ENCODE measurements at regions not wholly inside any gene's neighbourhood (a gene's known extent, or its start where the extent isn't known, plus 50 kb on each side); places are given as distances from the start of the nearest gene placed in this dataset.

- H3K4me2 ChIP-seq (ENCODE audit: low read depth, low read length, poor library complexity, severe bottlenecking), result no peak overlapping the region
- H3K4me1 ChIP-seq (ENCODE audit: insufficient read depth, low read length, poor library complexity, severe bottlenecking), result no peaks in the 10 kb centered on the region
- no peaks in the 10 kb centered on the region for H3K79me2 ChIP-seq (ENCODE audit: insufficient read depth, low read length)
- peak; percentile 22 for TF ChIP-seq CTCF (conservative IDR thresholded peaks at IDR 0.05; ENCODE audit: low read length)
- TF ChIP-seq EZH2phosphoT487 (IDR thresholded peaks at IDR 0.05; ENCODE audit: borderline replicate concordance), result no peak
- H4K20me1 ChIP-seq (ENCODE audit: insufficient read depth, low read length, poor library complexity, severe bottlenecking), result no peaks in the 10 kb centered on the region
- no peaks in the 10 kb centered on the region for H3K36me3 ChIP-seq (ENCODE audit: insufficient read depth, low read length)
- no peaks in the 10 kb centered on the region for H3K27me3 ChIP-seq (ENCODE audit: insufficient read depth, low read length, poor library complexity, severe bottlenecking)
- no peak overlapping the region for H3K9ac ChIP-seq (ENCODE audit: low read depth, low read length, poor library complexity, severe bottlenecking)
- H3F3A ChIP-seq (ENCODE audit: low read depth), result no peaks in the 10 kb centered on the region
- no peak overlapping the region for H3K4me3 ChIP-seq (ENCODE audit: low read length, poor library complexity, severe bottlenecking)
- no peaks in the 10 kb centered on the region for H3K9me3 ChIP-seq (ENCODE audit: insufficient read depth, low read depth, low read length)
- H3K9me2 ChIP-seq (replicated peaks; ENCODE audit: low read depth, low read length), result no peaks in the 10 kb centered on the region
- H2AFZ ChIP-seq (ENCODE audit: low read length), result no peak overlapping the region
Observed at GRCh38 chr5:130720355-130720754, 444.7 kb downstream of the HINT1 start.

GRCh38 chr5:130715541-130715940, 449.5 kb downstream of the HINT1 start:
- Histone ChIP-seq H3K9me2 (replicated peaks; ENCODE audit: low read depth, low read length) (no peaks in the 10 kb centered on the region), H3K4me3 (ENCODE audit: low read length, poor library complexity, severe bottlenecking) (no peak overlapping the region), H3K79me2 (ENCODE audit: insufficient read depth, low read length) (no peaks in the 10 kb centered on the region), H3K4me2 (ENCODE audit: low read depth, low read length, poor library complexity, severe bottlenecking) (no peak overlapping the region), H3K9me3 (ENCODE audit: insufficient read depth, low read depth, low read length) (no peaks in the 10 kb centered on the region), H4K20me1 (ENCODE audit: insufficient read depth, low read length, poor library complexity, severe bottlenecking) (no peaks in the 10 kb centered on the region), H2AFZ (ENCODE audit: low read length) (no peak overlapping the region), H3F3A (ENCODE audit: low read depth) (no peaks in the 10 kb centered on the region), H3K27me3 (ENCODE audit: insufficient read depth, low read length, poor library complexity, severe bottlenecking) (no peaks in the 10 kb centered on the region), H3K36me3 (ENCODE audit: insufficient read depth, low read length) (no peaks in the 10 kb centered on the region), H3K4me1 (ENCODE audit: insufficient read depth, low read length, poor library complexity, severe bottlenecking) (no peaks in the 10 kb centered on the region), H3K9ac (ENCODE audit: low read depth, low read length, poor library complexity, severe bottlenecking) (no peak overlapping the region)
- TF ChIP-seq CTCF (conservative IDR thresholded peaks at IDR 0.05; ENCODE audit: low read length) (no peak), EZH2phosphoT487 (IDR thresholded peaks at IDR 0.05; ENCODE audit: borderline replicate concordance) (no peak)

GRCh38 chr5:130714200-130714599, 450.9 kb downstream of the HINT1 start:
- H3K9me3 ChIP-seq (ENCODE audit: insufficient read depth, low read depth, low read length), result no peaks in the 10 kb centered on the region
- no peaks in the 10 kb centered on the region for H4K20me1 ChIP-seq (ENCODE audit: insufficient read depth, low read length, poor library complexity, severe bottlenecking)

More at GRCh38 chr5:130714200-130714599, 450.9 kb downstream of the HINT1 start:
- Histone ChIP-seq H3K9me2 (replicated peaks; ENCODE audit: low read depth, low read length) (no peaks in the 10 kb centered on the region), H3K4me2 (ENCODE audit: low read depth, low read length, poor library complexity, severe bottlenecking) (no peak overlapping the region), H3K9ac (ENCODE audit: low read depth, low read length, poor library complexity, severe bottlenecking) (no peak overlapping the region), H3K79me2 (ENCODE audit: insufficient read depth, low read length) (no peaks in the 10 kb centered on the region), H3K27me3 (ENCODE audit: insufficient read depth, low read length, poor library complexity, severe bottlenecking) (no peaks in the 10 kb centered on the region), H2AFZ (ENCODE audit: low read length) (no peak overlapping the region), H3K4me1 (ENCODE audit: insufficient read depth, low read length, poor library complexity, severe bottlenecking) (no peaks in the 10 kb centered on the region), H3K4me3 (ENCODE audit: low read length, poor library complexity, severe bottlenecking) (no peak overlapping the region), H3K36me3 (ENCODE audit: insufficient read depth, low read length) (no peaks in the 10 kb centered on the region), H3F3A (ENCODE audit: low read depth) (no peaks in the 10 kb centered on the region)
- no peak for TF ChIP-seq CTCF (conservative IDR thresholded peaks at IDR 0.05; ENCODE audit: low read length)
- TF ChIP-seq EZH2phosphoT487 (IDR thresholded peaks at IDR 0.05; ENCODE audit: borderline replicate concordance), result no peak
